ENCODE measurements at regions not wholly inside any gene's neighbourhood (a gene's known extent, or its start where the extent isn't known, plus 50 kb on each side); places are given as distances from the start of the nearest gene placed in this dataset.

- peaks cover 5% of the 10 kb centered on the region for H3K27me3 ChIP-seq (ENCODE audit: insufficient read depth, poor library complexity, severe bottlenecking)
- no peak overlapping the region for H3K4me3 ChIP-seq (replicated peaks; ENCODE audit: insufficient read depth, low read length)
- TF ChIP-seq, protein P1, sequence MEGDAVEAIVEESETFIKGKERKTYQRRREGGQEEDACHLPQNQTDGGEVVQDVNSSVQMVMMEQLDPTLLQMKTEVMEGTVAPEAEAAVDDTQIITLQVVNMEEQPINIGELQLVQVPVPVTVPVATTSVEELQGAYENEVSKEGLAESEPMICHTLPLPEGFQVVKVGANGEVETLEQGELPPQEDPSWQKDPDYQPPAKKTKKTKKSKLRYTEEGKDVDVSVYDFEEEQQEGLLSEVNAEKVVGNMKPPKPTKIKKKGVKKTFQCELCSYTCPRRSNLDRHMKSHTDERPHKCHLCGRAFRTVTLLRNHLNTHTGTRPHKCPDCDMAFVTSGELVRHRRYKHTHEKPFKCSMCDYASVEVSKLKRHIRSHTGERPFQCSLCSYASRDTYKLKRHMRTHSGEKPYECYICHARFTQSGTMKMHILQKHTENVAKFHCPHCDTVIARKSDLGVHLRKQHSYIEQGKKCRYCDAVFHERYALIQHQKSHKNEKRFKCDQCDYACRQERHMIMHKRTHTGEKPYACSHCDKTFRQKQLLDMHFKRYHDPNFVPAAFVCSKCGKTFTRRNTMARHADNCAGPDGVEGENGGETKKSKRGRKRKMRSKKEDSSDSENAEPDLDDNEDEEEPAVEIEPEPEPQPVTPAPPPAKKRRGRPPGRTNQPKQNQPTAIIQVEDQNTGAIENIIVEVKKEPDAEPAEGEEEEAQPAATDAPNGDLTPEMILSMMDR (IDR thresholded peaks at IDR 0.05; ENCODE audit: insufficient read depth, low read length), result no peak
- TF ChIP-seq, protein P2, sequence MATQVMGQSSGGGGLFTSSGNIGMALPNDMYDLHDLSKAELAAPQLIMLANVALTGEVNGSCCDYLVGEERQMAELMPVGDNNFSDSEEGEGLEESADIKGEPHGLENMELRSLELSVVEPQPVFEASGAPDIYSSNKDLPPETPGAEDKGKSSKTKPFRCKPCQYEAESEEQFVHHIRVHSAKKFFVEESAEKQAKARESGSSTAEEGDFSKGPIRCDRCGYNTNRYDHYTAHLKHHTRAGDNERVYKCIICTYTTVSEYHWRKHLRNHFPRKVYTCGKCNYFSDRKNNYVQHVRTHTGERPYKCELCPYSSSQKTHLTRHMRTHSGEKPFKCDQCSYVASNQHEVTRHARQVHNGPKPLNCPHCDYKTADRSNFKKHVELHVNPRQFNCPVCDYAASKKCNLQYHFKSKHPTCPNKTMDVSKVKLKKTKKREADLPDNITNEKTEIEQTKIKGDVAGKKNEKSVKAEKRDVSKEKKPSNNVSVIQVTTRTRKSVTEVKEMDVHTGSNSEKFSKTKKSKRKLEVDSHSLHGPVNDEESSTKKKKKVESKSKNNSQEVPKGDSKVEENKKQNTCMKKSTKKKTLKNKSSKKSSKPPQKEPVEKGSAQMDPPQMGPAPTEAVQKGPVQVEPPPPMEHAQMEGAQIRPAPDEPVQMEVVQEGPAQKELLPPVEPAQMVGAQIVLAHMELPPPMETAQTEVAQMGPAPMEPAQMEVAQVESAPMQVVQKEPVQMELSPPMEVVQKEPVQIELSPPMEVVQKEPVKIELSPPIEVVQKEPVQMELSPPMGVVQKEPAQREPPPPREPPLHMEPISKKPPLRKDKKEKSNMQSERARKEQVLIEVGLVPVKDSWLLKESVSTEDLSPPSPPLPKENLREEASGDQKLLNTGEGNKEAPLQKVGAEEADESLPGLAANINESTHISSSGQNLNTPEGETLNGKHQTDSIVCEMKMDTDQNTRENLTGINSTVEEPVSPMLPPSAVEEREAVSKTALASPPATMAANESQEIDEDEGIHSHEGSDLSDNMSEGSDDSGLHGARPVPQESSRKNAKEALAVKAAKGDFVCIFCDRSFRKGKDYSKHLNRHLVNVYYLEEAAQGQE (IDR thresholded peaks at IDR 0.05; ENCODE audit: insufficient replicate concordance, low read depth), result no peak
- TF ChIP-seq GABPA (IDR thresholded peaks at IDR 0.05; ENCODE audit: low read depth) (no peak), POLR2AphosphoS5 (IDR thresholded peaks at IDR 0.05; ENCODE audit: low read depth) (no peak), SPI1 (IDR thresholded peaks at IDR 0.05; ENCODE audit: borderline replicate concordance, low read depth) (no peak)
- DNase-seq (ENCODE audit: low read depth in 1 of 2, low spot score in 1 of 2), result no peak
- no peak overlapping the region for H3K27ac ChIP-seq (replicated peaks)
These were observed 193.0 kb upstream of the RARB start for GRCh38 chr3:25235031-25235430.

DNA sequence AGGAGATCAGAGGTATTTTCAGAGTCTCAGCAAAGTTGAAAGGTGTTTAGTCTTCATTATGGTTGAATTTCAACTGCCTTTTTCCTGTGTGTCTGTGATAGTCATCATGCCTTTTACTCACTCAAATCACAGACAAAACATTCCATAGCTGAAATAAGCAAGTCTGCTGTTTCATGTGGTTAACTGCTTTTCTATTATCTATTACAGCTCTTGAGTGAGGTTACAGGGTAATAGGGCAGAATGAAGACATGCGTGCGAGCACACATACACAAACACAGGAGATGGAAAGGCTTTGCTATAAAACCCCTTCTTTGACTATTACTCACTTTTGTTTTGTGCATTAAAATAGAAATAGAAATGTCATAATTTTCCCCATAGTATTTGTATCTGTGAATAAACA is 192.6 kb upstream of the RARB start:
- Histone ChIP-seq H3K27ac (replicated peaks) (no peak overlapping the region), H3K27me3 (ENCODE audit: insufficient read depth, poor library complexity, severe bottlenecking) (peaks cover 5% of the 10 kb centered on the region), H3K4me3 (replicated peaks; ENCODE audit: insufficient read depth, low read length) (no peak overlapping the region)
- TF ChIP-seq SPI1 (IDR thresholded peaks at IDR 0.05; ENCODE audit: borderline replicate concordance, low read depth) (no peak), GABPA (IDR thresholded peaks at IDR 0.05; ENCODE audit: low read depth) (no peak), POLR2AphosphoS5 (IDR thresholded peaks at IDR 0.05; ENCODE audit: low read depth) (no peak)
- TF ChIP-seq, protein P1 (IDR thresholded peaks at IDR 0.05; ENCODE audit: insufficient read depth, low read length), result no peak
- TF ChIP-seq, protein P2 (IDR thresholded peaks at IDR 0.05; ENCODE audit: insufficient replicate concordance, low read depth), result no peak
- no peak for DNase-seq (ENCODE audit: low read depth in 1 of 2, low spot score in 1 of 2)

- no peak for DNase-seq (ENCODE audit: low read depth in 1 of 2, low spot score in 1 of 2)
- peaks cover 5% of the 10 kb centered on the region for H3K27me3 ChIP-seq (ENCODE audit: insufficient read depth, poor library complexity, severe bottlenecking)
- no peak overlapping the region for H3K27ac ChIP-seq (replicated peaks)
- TF ChIP-seq GABPA (IDR thresholded peaks at IDR 0.05; ENCODE audit: low read depth), result no peak
- TF ChIP-seq, protein P1 (IDR thresholded peaks at IDR 0.05; ENCODE audit: insufficient read depth, low read length), result no peak
- no peak for TF ChIP-seq SPI1 (IDR thresholded peaks at IDR 0.05; ENCODE audit: borderline replicate concordance, low read depth)
- TF ChIP-seq, protein P2 (IDR thresholded peaks at IDR 0.05; ENCODE audit: insufficient replicate concordance, low read depth), result no peak
- TF ChIP-seq POLR2AphosphoS5 (IDR thresholded peaks at IDR 0.05; ENCODE audit: low read depth), result no peak
- H3K4me3 ChIP-seq (replicated peaks; ENCODE audit: insufficient read depth, low read length), result no peak overlapping the region
These were observed 190.5 kb upstream of the RARB start for GRCh38 chr3:25237602-25238001.
